NCI-H1930 (cell line): ENCODE measurements at regions not wholly inside any gene's neighbourhood (a gene's known extent, or its start where the extent isn't known, plus 50 kb on each side); places are given as distances from the start of the nearest gene placed in this dataset.

Experiments used
- DNase-seq, 2 experiments: peaks; one replicate each; lab custom pipeline; 2025; lab: John Stamatoyannopoulos, UW

- no peak for DNase-seq
Measured at GRCh38 chr11:104830508-104830907, 67.8 kb downstream of the CASP12 start.

GRCh38 chr11:104830080-104830479 is 68.2 kb downstream of the CASP12 start:
- no peak for DNase-seq

- no peak for DNase-seq
Measured at GRCh38 chr11:104826772-104827171, 71.5 kb downstream of the CASP12 start.

- DNase-seq = no peak
Measured at GRCh38 chr11:104823657-104824056, 74.6 kb downstream of the CASP12 start.

GRCh38 chr11:104820431-104820830 is 77.8 kb downstream of the CASP12 start:
- no peak for DNase-seq

- no peak for DNase-seq
Measured at GRCh38 chr11:104819603-104820002, 78.7 kb downstream of the CASP12 start.

- DNase-seq = no peak
Measured at GRCh38 chr11:104819107-104819506, 79.2 kb downstream of the CASP12 start.

GRCh38 chr11:104817973-104818372 is 80.3 kb downstream of the CASP12 start:
- DNase-seq = no peak

GRCh38 chr11:104813532-104813931 is 84.7 kb downstream of the CASP12 start:
- no peak for DNase-seq

GRCh38 chr11:104812103-104812788 is 86.0 kb downstream of the CASP12 start:
- DNase-seq = no peak

GRCh38 chr11:104803776-104804175 is 94.5 kb downstream of the CASP12 start:
- DNase-seq = no peak

- DNase-seq = no peak
Measured at GRCh38 chr11:104799251-104799650, 99.0 kb downstream of the CASP12 start.

- no peak for DNase-seq
Measured at GRCh38 chr11:104798789-104799188, 99.5 kb downstream of the CASP12 start.

- no peak for DNase-seq
Measured at GRCh38 chr11:104796301-104796700, 102.0 kb downstream of the CASP12 start.

GRCh38 chr11:104795501-104796213 is 102.6 kb downstream of the CASP12 start:
- no peak for DNase-seq

- DNase-seq = no peak
Measured at GRCh38 chr11:104792861-104793260, 105.4 kb downstream of the CASP12 start.

- no peak for DNase-seq
Measured at GRCh38 chr11:104791896-104792295, 106.4 kb downstream of the CASP12 start.

GRCh38 chr11:104784684-104785460 is 113.4 kb downstream of the CASP12 start:
- DNase-seq = no peak

GRCh38 chr11:104783241-104783640 is 115.0 kb downstream of the CASP12 start:
- no peak for DNase-seq

GRCh38 chr11:104782377-104782754 is 115.9 kb downstream of the CASP12 start:
- DNase-seq = no peak

- no peak for DNase-seq
Measured at GRCh38 chr11:104781719-104782376, 116.4 kb downstream of the CASP12 start.

- no peak for DNase-seq
Measured at GRCh38 chr11:104781037-104781436, 117.2 kb downstream of the CASP12 start.
